ENCODE measurements at regions not wholly inside any gene's neighbourhood (a gene's known extent, or its start where the extent isn't known, plus 50 kb on each side); places are given as distances from the start of the nearest gene placed in this dataset.
A peak's percentile ranks its signal among the peaks of the same experiment; 100 is the strongest.

DNA sequence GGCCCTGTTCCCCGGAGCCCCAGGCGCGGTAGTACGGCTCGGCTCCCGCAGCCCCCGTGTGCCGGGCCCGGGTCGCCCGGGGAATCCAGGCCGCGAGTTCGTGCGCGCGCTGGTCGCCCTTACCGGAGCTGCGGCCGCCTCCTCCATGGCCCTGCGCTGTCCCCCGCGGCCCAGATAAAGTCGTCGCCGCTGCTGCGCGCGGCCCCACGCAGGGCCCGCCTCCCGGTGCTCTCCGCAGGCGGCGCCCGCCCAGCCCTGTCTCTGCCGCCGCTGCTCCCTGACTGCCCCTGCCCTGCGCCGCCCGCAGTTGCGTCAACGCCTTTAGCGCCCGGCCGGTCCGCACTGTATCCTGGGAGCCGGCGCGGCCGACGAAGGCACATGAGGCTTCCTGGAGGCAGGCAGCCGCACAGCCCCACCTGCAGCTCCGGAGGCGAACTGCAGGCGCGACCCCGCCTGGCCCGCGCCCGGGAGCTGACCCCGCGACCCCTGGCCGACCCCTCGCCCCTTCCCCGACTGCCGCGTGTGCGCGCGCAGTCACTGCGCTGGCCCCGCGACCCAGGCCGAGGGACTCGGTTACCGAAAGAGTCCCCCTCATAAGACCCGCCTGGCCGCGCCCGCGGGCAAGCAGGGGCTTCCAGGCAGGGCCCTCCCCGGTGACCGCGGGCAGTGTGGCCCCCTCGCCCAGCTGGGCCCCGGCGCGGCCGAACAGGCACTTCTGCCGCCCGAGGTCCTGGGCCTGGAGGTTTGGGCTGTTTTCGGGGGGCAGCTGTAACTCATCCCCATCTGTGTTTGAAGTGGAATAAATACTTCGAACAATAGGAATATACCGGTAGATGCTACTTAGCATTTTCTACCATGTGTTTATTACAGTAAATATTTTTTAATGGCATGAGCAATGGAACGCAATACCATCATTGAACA lies 127.1 kb upstream of the ZNF746 start (continued):
- TF ChIP-seq, protein P1, sequence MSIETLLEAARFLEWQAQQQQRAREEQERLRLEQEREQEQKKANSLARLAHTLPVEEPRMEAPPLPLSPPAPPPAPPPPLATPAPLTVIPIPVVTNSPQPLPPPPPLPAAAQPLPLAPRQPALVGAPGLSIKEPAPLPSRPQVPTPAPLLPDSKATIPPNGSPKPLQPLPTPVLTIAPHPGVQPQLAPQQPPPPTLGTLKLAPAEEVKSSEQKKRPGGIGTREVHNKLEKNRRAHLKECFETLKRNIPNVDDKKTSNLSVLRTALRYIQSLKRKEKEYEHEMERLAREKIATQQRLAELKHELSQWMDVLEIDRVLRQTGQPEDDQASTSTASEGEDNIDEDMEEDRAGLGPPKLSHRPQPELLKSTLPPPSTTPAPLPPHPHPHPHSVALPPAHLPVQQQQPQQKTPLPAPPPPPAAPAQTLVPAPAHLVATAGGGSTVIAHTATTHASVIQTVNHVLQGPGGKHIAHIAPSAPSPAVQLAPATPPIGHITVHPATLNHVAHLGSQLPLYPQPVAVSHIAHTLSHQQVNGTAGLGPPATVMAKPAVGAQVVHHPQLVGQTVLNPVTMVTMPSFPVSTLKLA (IDR thresholded peaks at IDR 0.05), result no peak
- TF ChIP-seq, protein P2, sequence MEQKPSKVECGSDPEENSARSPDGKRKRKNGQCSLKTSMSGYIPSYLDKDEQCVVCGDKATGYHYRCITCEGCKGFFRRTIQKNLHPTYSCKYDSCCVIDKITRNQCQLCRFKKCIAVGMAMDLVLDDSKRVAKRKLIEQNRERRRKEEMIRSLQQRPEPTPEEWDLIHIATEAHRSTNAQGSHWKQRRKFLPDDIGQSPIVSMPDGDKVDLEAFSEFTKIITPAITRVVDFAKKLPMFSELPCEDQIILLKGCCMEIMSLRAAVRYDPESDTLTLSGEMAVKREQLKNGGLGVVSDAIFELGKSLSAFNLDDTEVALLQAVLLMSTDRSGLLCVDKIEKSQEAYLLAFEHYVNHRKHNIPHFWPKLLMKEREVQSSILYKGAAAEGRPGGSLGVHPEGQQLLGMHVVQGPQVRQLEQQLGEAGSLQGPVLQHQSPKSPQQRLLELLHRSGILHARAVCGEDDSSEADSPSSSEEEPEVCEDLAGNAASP (CRISPR knock-in tag; IDR thresholded peaks at IDR 0.05; ENCODE audit: borderline replicate concordance), result peak; percentile 85; the same call in 1 of the 2 replicates
- TF ChIP-seq ZNF616 (CRISPR knock-in tag; IDR thresholded peaks at IDR 0.05; ENCODE audit: low read depth), result no peak
- TF ChIP-seq, protein P3, sequence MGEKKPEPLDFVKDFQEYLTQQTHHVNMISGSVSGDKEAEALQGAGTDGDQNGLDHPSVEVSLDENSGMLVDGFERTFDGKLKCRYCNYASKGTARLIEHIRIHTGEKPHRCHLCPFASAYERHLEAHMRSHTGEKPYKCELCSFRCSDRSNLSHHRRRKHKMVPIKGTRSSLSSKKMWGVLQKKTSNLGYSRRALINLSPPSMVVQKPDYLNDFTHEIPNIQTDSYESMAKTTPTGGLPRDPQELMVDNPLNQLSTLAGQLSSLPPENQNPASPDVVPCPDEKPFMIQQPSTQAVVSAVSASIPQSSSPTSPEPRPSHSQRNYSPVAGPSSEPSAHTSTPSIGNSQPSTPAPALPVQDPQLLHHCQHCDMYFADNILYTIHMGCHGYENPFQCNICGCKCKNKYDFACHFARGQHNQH (CRISPR knock-in tag; IDR thresholded peaks at IDR 0.05), result peak; percentile 83; the same call in 1 of the 2 replicates
- TF ChIP-seq ZNF430 (CRISPR knock-in tag; IDR thresholded peaks at IDR 0.05), result peak; percentile 60
- 0 out of 2 replicates have a peak, but pooled peaks have one; percentile 27 for TF ChIP-seq ZC3H4 (CRISPR knock-in tag; IDR thresholded peaks at IDR 0.05; ENCODE audit: borderline replicate concordance)
- TF ChIP-seq, protein P4, sequence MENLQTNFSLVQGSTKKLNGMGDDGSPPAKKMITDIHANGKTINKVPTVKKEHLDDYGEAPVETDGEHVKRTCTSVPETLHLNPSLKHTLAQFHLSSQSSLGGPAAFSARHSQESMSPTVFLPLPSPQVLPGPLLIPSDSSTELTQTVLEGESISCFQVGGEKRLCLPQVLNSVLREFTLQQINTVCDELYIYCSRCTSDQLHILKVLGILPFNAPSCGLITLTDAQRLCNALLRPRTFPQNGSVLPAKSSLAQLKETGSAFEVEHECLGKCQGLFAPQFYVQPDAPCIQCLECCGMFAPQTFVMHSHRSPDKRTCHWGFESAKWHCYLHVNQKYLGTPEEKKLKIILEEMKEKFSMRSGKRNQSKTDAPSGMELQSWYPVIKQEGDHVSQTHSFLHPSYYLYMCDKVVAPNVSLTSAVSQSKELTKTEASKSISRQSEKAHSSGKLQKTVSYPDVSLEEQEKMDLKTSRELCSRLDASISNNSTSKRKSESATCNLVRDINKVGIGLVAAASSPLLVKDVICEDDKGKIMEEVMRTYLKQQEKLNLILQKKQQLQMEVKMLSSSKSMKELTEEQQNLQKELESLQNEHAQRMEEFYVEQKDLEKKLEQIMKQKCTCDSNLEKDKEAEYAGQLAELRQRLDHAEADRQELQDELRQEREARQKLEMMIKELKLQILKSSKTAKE (CRISPR knock-in tag; IDR thresholded peaks at IDR 0.05; ENCODE audit: borderline replicate concordance), result peak; percentile 54; the same call in 1 of the 2 replicates
- TF ChIP-seq KDM6A (CRISPR knock-in tag; IDR thresholded peaks at IDR 0.05; ENCODE audit: low read depth), result no peak
- peak; percentile 78 to 93 for TF ChIP-seq POLR2A (IDR thresholded peaks at IDR 0.05; ENCODE audit: insufficient read depth in 1 of 2, low read depth in 2 of 2, low read length in 2 of 2)
- no peak for TF ChIP-seq MTA3 (CRISPR knock-in tag; IDR thresholded peaks at IDR 0.05)
- TF ChIP-seq NR1H2 (CRISPR knock-in tag; IDR thresholded peaks at IDR 0.05; ENCODE audit: borderline replicate concordance, low read depth), result no peak
- TF ChIP-seq, protein P5, sequence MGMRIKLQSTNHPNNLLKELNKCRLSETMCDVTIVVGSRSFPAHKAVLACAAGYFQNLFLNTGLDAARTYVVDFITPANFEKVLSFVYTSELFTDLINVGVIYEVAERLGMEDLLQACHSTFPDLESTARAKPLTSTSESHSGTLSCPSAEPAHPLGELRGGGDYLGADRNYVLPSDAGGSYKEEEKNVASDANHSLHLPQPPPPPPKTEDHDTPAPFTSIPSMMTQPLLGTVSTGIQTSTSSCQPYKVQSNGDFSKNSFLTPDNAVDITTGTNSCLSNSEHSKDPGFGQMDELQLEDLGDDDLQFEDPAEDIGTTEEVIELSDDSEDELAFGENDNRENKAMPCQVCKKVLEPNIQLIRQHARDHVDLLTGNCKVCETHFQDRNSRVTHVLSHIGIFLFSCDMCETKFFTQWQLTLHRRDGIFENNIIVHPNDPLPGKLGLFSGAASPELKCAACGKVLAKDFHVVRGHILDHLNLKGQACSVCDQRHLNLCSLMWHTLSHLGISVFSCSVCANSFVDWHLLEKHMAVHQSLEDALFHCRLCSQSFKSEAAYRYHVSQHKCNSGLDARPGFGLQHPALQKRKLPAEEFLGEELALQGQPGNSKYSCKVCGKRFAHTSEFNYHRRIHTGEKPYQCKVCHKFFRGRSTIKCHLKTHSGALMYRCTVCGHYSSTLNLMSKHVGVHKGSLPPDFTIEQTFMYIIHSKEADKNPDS (CRISPR knock-in tag; IDR thresholded peaks at IDR 0.05), result no peak

All from HepG2 (cell line).